Omental fat pad (tissue), 3 donors: ENCODE measurements at regions not wholly inside any gene's neighbourhood (a gene's known extent, or its start where the extent isn't known, plus 50 kb on each side); places are given as distances from the start of the nearest gene placed in this dataset.

Source experiments
- ATAC-seq: fragments of 150-250 bp; one replicate; pipeline ENCODE4 v1.9.1; 2016; ENCODE audit warnings: mild to moderate bottlenecking, moderate library complexity; ENCODE audit not compliant: low FRiP score
- DNase-seq: peaks from one replicate; pipeline ENCODE4 v3.0.0-alpha.2; 2019; ENCODE audit warnings: low spot score
- TF ChIP-seq, protein P1 (sequence below), 3 donors: fragments of 450-650 bp; IDR thresholded peaks; one replicate each; pipeline ENCODE4 v1.5.1; 2016 to 2017; ENCODE audit warnings: antibody characterized with exemption in 3 of 3, mild to moderate bottlenecking in 3 of 3, moderate library complexity in 2 of 3

DNA sequence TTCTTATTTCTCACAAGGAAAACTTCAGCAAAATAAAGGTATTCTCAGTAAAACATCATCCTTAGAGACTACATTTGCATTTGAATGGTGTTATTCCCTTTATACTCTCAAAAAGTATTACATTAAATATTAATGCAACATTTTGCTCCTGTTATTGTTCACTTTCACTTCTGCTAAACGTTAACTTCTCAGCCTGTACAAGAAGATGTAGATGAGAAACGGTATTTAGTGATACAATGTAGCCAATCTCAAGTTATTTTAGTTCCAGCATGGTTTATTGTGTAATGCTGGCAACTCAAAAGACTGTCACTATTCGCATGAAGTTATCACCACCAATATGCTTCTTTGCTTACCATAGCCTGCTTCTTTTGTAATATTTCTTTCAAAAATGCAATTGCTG lies 514.1 kb downstream of the CPS1 start:
- TF ChIP-seq, protein P1, sequence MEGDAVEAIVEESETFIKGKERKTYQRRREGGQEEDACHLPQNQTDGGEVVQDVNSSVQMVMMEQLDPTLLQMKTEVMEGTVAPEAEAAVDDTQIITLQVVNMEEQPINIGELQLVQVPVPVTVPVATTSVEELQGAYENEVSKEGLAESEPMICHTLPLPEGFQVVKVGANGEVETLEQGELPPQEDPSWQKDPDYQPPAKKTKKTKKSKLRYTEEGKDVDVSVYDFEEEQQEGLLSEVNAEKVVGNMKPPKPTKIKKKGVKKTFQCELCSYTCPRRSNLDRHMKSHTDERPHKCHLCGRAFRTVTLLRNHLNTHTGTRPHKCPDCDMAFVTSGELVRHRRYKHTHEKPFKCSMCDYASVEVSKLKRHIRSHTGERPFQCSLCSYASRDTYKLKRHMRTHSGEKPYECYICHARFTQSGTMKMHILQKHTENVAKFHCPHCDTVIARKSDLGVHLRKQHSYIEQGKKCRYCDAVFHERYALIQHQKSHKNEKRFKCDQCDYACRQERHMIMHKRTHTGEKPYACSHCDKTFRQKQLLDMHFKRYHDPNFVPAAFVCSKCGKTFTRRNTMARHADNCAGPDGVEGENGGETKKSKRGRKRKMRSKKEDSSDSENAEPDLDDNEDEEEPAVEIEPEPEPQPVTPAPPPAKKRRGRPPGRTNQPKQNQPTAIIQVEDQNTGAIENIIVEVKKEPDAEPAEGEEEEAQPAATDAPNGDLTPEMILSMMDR (IDR thresholded peaks at IDR 0.05), result no peak
- DNase-seq (no peak), ATAC-seq (no peak)

DNA sequence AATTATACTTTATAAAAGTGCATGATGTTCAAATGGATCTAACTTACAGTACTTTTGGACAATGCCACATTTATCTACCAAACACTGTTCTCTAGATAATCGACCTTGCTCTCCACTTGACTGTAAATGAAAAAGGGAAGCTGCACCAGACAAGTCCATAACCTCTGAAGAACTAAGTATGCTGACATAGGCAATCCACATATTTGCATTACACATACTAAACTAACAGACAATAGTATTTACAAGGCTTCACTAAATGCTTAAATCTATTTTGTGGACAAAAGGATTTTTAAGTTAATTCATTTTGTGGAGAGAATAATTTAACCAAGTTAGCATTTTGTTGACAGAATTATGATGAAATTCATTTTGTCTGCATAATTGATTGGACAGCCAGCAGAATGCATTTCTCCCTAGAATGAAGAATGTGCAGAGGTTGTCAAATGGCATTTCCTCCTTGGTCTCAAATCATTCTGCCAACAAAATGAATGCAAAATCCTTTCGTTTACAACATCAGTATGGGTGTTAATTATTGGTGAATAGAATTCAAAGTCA lies 520.9 kb downstream of the CPS1 start:
- no peak for DNase-seq
- ATAC-seq, result no peak
- TF ChIP-seq, protein P1 (IDR thresholded peaks at IDR 0.05), result no peak

DNA sequence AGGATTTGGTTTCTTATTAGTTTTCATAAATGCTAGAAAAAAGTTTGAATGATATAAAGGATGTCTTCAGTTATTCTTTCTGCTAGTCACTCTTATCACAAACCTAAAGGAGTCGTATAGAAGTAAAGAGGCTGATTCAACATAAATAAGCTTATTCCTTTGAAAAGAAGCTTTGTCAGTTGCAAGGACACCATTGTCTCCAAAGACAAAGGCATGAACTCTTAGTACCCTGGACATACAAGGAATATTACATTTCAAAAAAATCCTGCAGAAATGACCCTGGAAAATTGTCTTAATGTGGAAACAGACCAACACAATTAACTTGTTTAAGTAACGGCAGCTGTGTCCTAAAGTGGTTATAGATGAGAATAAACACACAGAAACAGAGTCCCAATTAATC lies 528.0 kb downstream of the CPS1 start:
- ATAC-seq (no peak), DNase-seq (no peak)
- TF ChIP-seq, protein P1 (IDR thresholded peaks at IDR 0.05), result no peak

DNA sequence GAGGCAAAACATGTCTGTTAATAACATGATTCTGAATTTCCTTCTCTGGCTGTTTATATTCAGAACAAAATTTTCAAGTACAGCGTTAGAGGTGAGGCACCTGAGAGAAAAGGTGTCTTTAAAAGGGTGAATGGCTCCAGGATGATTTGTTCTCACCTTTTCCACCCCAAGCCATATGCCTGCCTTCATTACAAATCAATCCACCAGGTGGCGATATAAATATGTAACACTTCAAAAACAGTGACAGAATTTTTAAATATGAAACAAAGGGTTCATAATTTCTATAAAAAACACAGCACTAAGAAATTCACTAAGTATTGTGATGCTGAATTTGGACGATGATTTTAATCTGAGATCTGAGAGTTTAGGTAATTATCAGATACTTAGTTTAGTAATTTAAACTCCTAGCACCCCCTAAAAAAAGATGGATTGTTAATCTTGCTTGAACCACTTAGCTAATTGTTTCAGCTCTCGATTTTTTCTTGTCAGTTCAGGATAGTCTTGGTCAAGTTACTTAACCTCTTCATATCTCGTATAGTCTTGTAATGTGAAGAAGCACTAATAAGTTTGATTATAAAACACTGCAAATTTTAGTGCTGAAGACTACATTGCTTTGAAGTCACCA lies 528.8 kb downstream of the CPS1 start:
- no peak for DNase-seq
- ATAC-seq, result no peak
- TF ChIP-seq, protein P1 (IDR thresholded peaks at IDR 0.05), result no peak

DNA sequence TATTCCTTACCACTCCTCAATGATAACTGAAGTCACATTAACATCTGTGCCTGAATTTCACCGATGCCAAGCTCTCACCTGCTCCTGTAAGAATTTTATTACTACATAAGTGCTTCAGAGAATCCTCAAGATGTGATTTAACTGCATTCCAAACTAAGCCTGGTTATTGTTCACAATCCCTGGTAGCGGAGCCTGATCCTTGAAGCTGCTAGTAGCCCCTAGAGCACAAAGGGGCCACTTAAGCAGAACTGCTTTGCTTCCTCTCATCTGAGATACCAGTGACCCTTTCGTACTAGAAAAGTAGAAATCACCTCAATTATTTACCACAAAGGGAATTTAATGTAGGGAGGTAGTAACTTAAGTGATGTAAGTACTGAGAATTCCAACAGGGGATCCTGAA lies 529.6 kb downstream of the CPS1 start:
- DNase-seq (no peak), ATAC-seq (no peak)
- TF ChIP-seq, protein P1 (IDR thresholded peaks at IDR 0.05), result no peak

DNA sequence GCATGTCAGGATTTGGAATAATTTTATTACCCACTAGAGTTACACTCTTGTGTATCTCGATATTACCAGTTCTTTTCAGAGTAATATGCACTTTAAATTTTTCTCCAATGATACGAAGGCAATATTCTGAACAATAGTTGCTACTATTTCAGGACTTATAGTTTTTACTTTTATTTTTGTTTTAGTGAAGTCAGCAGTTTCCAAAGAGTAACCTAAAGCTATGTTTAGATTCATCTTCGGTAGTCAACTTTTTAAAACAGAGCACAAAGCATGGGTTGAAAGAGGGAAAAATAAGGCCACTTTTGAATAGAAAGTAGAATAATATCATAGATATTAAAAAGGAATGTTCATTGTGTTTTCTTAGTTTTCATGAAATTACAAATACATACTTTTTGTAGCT lies 532.7 kb downstream of the CPS1 start:
- no peak for DNase-seq
- TF ChIP-seq, protein P1 (IDR thresholded peaks at IDR 0.05), result no peak
- ATAC-seq, result no peak

DNA sequence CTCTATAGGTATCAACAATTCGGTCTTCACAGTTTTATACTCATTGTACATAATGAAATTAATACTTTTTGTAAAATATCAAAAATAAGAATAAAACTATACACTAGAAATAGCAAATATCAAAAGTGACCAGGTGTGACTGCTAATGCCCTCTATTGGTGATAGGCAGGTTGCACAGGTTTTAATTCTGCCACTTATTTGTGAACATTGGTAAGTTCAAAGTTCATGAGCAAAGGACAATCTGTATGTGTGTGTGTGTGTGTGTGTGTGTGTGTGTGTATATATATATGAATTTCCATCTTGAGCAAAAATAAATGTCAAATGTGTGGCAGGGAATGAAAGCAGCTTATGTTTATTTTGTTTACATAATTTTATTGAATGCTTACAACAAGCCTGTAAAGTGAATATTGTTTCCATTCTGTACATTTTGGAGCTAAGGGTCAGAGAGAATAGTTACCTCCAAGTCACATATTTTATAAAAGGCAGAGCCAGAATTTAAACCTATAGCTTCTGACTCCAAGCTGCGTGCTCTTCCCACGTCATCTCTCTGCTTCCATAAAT lies 537.4 kb downstream of the CPS1 start:
- TF ChIP-seq, protein P1 (IDR thresholded peaks at IDR 0.05), result no peak
- ATAC-seq, result no peak
- DNase-seq, result no peak
